SK-N-SH (cell line): ENCODE measurements at regions not wholly inside any gene's neighbourhood (a gene's known extent, or its start where the extent isn't known, plus 50 kb on each side); places are given as distances from the start of the nearest gene placed in this dataset.

Experiments used
- CTCF ChIA-PET: fragments of 300-600, 350-600 bp; formaldehyde crosslinking; extraction: SDS; loops from one replicate; lab custom pipeline; 2021; lab: Yijun Ruan, JAX
- POLR2A ChIA-PET: fragments of 350-600 bp; sonication (Branson Sonifier 250); formaldehyde crosslinking; extraction: SDS; loops from one replicate; lab custom pipeline; 2020; ENCODE audit warnings: antibody characterized with exemption, inconsistent platforms; lab: Yijun Ruan, JAX
- DNase-seq: peaks from one replicate; pipeline ENCODE4 v3.0.0; 2012
- H2AFZ ChIP-seq: fragments of 200-600 bp; sonication (generic); 2 replicates; pipeline ENCODE4 v1.8.1; 2016; ENCODE audit warnings: antibody characterized with exemption, mild to moderate bottlenecking, low read depth
- H3F3A ChIP-seq: fragments of 200-600 bp; sonication (generic); replicated peaks from 2 replicates; pipeline ENCODE3; 2016; ENCODE audit warnings: antibody characterized with exemption, mild to moderate bottlenecking; ENCODE audit not compliant: insufficient read depth
- H3K27ac ChIP-seq, 2 experiments: fragments of 200-500 bp in 1 of 2; fragments of 200-600 bp in 1 of 2; sonication (Bioruptor generic) in 1 of 2; sonication (generic), shearing (Covaris generic) in 1 of 2; 2 replicates each; pipeline versions ENCODE4 v1.5.1 to v1.6.1; 2014 to 2016; ENCODE audit warnings: low read depth in 2 of 2, inconsistent platforms in 1 of 2, low read length in 1 of 2, mild to moderate bottlenecking in 1 of 2, mixed read lengths in 1 of 2
- H3K27me3 ChIP-seq: fragments of 200-600 bp; sonication (generic), shearing (Covaris generic); 2 replicates; pipeline ENCODE4 v1.6.1; 2016; ENCODE audit warnings: mixed run types; ENCODE audit not compliant: insufficient read depth
- H3K36me3 ChIP-seq, 2 experiments: fragments of 200-500 bp in 1 of 2; fragments of 200-600 bp in 1 of 2; sonication (Bioruptor generic) in 1 of 2; sonication (generic) in 1 of 2; replicated peaks in 1 of 2; 2 replicates each; pipeline versions ENCODE3 to v1.5.1; 2014 to 2016; ENCODE audit warnings: low read length in 1 of 2, mild to moderate bottlenecking in 1 of 2; ENCODE audit not compliant: insufficient read depth in 2 of 2, control insufficient read depth in 1 of 2
- H3K4me1 ChIP-seq, 2 experiments: fragments of 200-500 bp in 1 of 2; fragments of 200-600 bp in 1 of 2; sonication (Bioruptor generic) in 1 of 2; sonication (generic), shearing (Covaris generic) in 1 of 2; 2 replicates each; pipeline versions ENCODE4 v1.5.1 to v1.6.1; 2014 to 2016; ENCODE audit warnings: low read depth in 1 of 2, low read length in 1 of 2, mixed run types in 1 of 2; ENCODE audit not compliant: insufficient read depth in 2 of 2, control insufficient read depth in 1 of 2
- H3K4me2 ChIP-seq: fragments of 200-600 bp; sonication (generic), shearing (Covaris generic); 2 replicates; pipeline ENCODE4 v1.6.1; 2017; ENCODE audit warnings: mixed run types
- H3K4me3 ChIP-seq, 2 experiments: fragments of 200-500 bp in 1 of 2; fragments of 200-600 bp in 1 of 2; sonication (Bioruptor generic) in 1 of 2; sonication (generic), shearing (Covaris generic) in 1 of 2; 2 replicates each; pipeline versions ENCODE4 v1.5.1 to v1.8.1; 2014 to 2016; ENCODE audit warnings: low read depth in 2 of 2, inconsistent platforms in 1 of 2, low read length in 1 of 2, mild to moderate bottlenecking in 1 of 2, mixed read lengths in 1 of 2, moderate library complexity in 1 of 2
- H3K79me2 ChIP-seq: fragments of 200-600 bp; sonication (generic); 2 replicates; pipeline ENCODE4 v1.8.1; 2017; ENCODE audit warnings: mild to moderate bottlenecking; ENCODE audit not compliant: insufficient read depth
- H3K9ac ChIP-seq: fragments of 200-600 bp; sonication (generic); 2 replicates; pipeline ENCODE4 v1.6.1; 2017; ENCODE audit warnings: mixed run types
- H3K9me2 ChIP-seq: fragments of 200-600 bp; sonication (generic); 2 replicates; pipeline ENCODE4 v1.6.1; 2017; ENCODE audit warnings: mixed run types
- H3K9me3 ChIP-seq: fragments of 200-600 bp; sonication (generic); 2 replicates; pipeline ENCODE4 v1.6.1; 2017; ENCODE audit warnings: mixed run types, mild to moderate bottlenecking, moderate library complexity
- H4K20me1 ChIP-seq: fragments of 200-600 bp; sonication (generic); 2 replicates; pipeline ENCODE4 v1.6.1; 2017; ENCODE audit warnings: mild to moderate bottlenecking, mixed run types; ENCODE audit not compliant: insufficient read depth
- CHD2 ChIP-seq: fragments of 150-350 bp; IDR thresholded peaks from 2 replicates; pipeline ENCODE4 v1.6.1; 2018; ENCODE audit warnings: low read length; ENCODE audit not compliant: partially characterized antibody
- FOXJ3 ChIP-seq: sonication (generic); formaldehyde crosslinking; IDR thresholded peaks from 2 replicates; pipeline ENCODE4 v1.5.1; 2020; ENCODE audit warnings: mild to moderate bottlenecking, missing genetic modification reagents
- GABPA ChIP-seq: IDR thresholded peaks from 2 replicates; pipeline ENCODE4 v1.4.0; 2012; ENCODE audit warnings: low read depth, mild to moderate bottlenecking
- MEF2A ChIP-seq: IDR thresholded peaks from 2 replicates; pipeline ENCODE4 v1.4.0; 2012; ENCODE audit warnings: low read depth, borderline replicate concordance
- MXI1 ChIP-seq: IDR thresholded peaks from 2 replicates; pipeline ENCODE4 v1.6.1; 2012; ENCODE audit warnings: mild to moderate bottlenecking, low read depth, low read length, improper control_type of control experiment
- POLR2AphosphoS5 ChIP-seq: IDR thresholded peaks from 2 replicates; pipeline ENCODE4 v1.6.1; 2012; ENCODE audit warnings: low read depth, low read length
- RAD21 ChIP-seq: IDR thresholded peaks from 2 replicates; pipeline ENCODE4 v1.6.1; 2012; ENCODE audit warnings: mild to moderate bottlenecking, low read length
- RCOR1 ChIP-seq: fragments of 150-350 bp; IDR thresholded peaks from 2 replicates; pipeline ENCODE4 v1.6.1; 2017; ENCODE audit warnings: antibody characterized with exemption, low read length
- RFX5 ChIP-seq: IDR thresholded peaks from 2 replicates; pipeline ENCODE4 v1.6.1; 2012; ENCODE audit warnings: mild to moderate bottlenecking, improper control_type of control experiment, low read length
- RXRA ChIP-seq: IDR thresholded peaks from 2 replicates; pipeline ENCODE4 v1.4.0; 2012; ENCODE audit warnings: low read depth, mild to moderate bottlenecking, borderline replicate concordance
- SIN3A ChIP-seq: IDR thresholded peaks from 2 replicates; pipeline ENCODE4 v1.6.1; 2012; ENCODE audit warnings: low read depth, mild to moderate bottlenecking, low read length, moderate library complexity, borderline replicate concordance
- TAF1 ChIP-seq: IDR thresholded peaks from 2 replicates; pipeline ENCODE4 v1.6.1; 2012; ENCODE audit warnings: low read depth, mild to moderate bottlenecking, low read length, moderate library complexity, borderline replicate concordance
- TEAD4 ChIP-seq: IDR thresholded peaks from 2 replicates; pipeline ENCODE4 v1.4.0; 2012; ENCODE audit warnings: mild to moderate bottlenecking, borderline replicate concordance; ENCODE audit not compliant: insufficient read depth
- YY1 ChIP-seq: IDR thresholded peaks from 2 replicates; pipeline ENCODE4 v1.4.0; 2012; ENCODE audit warnings: low read depth, mild to moderate bottlenecking
- WGBS: methylation state at CpG from one replicate; pipeline ENCODE4 v1.1.6; 2017; ENCODE audit warnings: low lambda C conversion rate; 5-methylcytosine and 5-hydroxymethylcytosine counted together
- TF ChIP-seq, protein P1 (sequence below): fragments of 150-350 bp; IDR thresholded peaks from 2 replicates; pipeline ENCODE4 v1.6.1; 2016; ENCODE audit warnings: mild to moderate bottlenecking, low read depth, low read length
- TF ChIP-seq, protein P2 (sequence below): IDR thresholded peaks from 2 replicates; pipeline ENCODE4 v1.4.0; 2012; ENCODE audit warnings: low read depth
- TF ChIP-seq, protein P3 (sequence below): IDR thresholded peaks from 2 replicates; pipeline ENCODE4 v1.4.0; 2012; ENCODE audit warnings: low read depth, borderline replicate concordance
- TF ChIP-seq, protein P4 (sequence below): IDR thresholded peaks from 2 replicates; pipeline ENCODE4 v1.4.0; 2012; ENCODE audit warnings: low read depth, borderline replicate concordance

DNA sequence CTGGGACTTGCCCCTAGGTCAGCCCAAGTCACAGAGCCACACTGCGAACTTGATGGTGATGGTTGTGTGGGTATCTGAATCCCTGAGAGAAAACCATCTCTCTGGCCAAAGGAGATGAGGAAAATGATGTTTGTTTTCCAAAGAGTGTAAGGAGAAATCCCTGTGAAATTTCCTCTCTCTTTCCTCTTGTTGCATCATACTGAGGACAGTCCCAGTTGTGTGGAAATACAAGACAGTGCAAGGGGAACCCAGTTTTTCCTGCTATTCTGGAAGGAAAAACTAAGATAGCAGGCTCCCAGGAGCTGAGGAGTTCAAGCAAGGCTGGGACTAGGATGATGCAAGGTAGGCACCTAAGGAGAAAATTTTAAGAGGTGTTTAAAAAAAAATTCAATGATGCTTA lies 86.8 kb upstream of the TOM1L1 start:
- WGBS: 22% methylated on average over 1 of the region's 1 CpG
- no peak overlapping the region for H3K4me3 ChIP-seq

DNA sequence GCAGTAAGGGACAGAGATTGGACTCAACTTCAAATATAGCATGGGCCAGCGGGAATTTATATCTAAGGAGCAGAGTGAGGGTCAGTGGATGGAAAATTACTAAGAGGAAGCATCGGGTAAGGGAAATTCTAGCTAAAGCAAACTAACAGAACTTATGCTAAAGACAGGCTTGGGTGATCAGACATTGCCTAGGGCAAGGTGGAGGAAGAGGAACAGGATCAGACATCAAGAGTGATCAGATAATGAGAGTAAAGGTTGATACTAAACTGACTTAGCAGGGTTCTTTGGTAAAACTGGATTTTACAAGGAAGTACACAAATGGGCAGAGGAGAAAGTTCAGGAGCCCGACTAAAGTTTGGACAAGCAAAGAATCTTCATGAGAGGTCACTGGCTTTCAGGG lies 86.3 kb upstream of the TOM1L1 start:
- H3K4me3 ChIP-seq: no peak overlapping the region
- 14% methylated on average over 3 of the region's 3 CpGs for WGBS
- H3K9me3 ChIP-seq: peaks cover 12% of the 10 kb centered on the region; the same call in 1 of the 2 replicates
- H3K4me1 ChIP-seq: peaks cover 0 to 3% of the 10 kb centered on the region in 2 experiments; a peak in 1 of 4 replicates
- no peak overlapping the region for H3K27ac ChIP-seq
- no peak overlapping the region for H3K9ac ChIP-seq
- H4K20me1 ChIP-seq: no peaks in the 10 kb centered on the region
- H2AFZ ChIP-seq: no peak overlapping the region
- no peaks in the 10 kb centered on the region for H3K79me2 ChIP-seq
- no peak overlapping the region for H3K4me2 ChIP-seq
- no peaks in the 10 kb centered on the region; the same call in 1 of the 2 replicates for H3K9me2 ChIP-seq
- H3K27me3 ChIP-seq: no peaks in the 10 kb centered on the region
- ChIA-PET CTCF (interaction anchor here (0.6 to 1.4 kb wide), 2 partner anchors 388 to 1129 kb away, joined by 3 to 4 read pairs; no protein-coding TSS in a partner anchor), POLR2A (no interaction called here)
- no peak for DNase-seq
- no peaks in the 10 kb centered on the region for H3F3A ChIP-seq
- H3K36me3 ChIP-seq: peaks cover 0 to 3% of the 10 kb centered on the region in 2 experiments
- no peak for TF ChIP-seq TEAD4
- TF ChIP-seq, protein P1, sequence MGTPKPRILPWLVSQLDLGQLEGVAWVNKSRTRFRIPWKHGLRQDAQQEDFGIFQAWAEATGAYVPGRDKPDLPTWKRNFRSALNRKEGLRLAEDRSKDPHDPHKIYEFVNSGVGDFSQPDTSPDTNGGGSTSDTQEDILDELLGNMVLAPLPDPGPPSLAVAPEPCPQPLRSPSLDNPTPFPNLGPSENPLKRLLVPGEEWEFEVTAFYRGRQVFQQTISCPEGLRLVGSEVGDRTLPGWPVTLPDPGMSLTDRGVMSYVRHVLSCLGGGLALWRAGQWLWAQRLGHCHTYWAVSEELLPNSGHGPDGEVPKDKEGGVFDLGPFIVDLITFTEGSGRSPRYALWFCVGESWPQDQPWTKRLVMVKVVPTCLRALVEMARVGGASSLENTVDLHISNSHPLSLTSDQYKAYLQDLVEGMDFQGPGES: no peak
- TF ChIP-seq RFX5: no peak
- no peak for TF ChIP-seq MEF2A
- TF ChIP-seq RCOR1: no peak
- no peak for TF ChIP-seq RXRA
- TF ChIP-seq YY1: no peak
- no peak for TF ChIP-seq POLR2AphosphoS5
- no peak for TF ChIP-seq MXI1
- TF ChIP-seq, protein P2, sequence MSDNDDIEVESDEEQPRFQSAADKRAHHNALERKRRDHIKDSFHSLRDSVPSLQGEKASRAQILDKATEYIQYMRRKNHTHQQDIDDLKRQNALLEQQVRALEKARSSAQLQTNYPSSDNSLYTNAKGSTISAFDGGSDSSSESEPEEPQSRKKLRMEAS: no peak
- TF ChIP-seq SIN3A: no peak
- TF ChIP-seq CHD2: no peak
- no peak for TF ChIP-seq GABPA
- no peak for TF ChIP-seq FOXJ3 (CRISPR knock-in tag)
- no peak for TF ChIP-seq TAF1
- TF ChIP-seq, protein P3, sequence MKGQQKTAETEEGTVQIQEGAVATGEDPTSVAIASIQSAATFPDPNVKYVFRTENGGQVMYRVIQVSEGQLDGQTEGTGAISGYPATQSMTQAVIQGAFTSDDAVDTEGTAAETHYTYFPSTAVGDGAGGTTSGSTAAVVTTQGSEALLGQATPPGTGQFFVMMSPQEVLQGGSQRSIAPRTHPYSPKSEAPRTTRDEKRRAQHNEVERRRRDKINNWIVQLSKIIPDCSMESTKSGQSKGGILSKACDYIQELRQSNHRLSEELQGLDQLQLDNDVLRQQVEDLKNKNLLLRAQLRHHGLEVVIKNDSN: no peak

More for the DNA sequence above, 86.8 kb upstream of the TOM1L1 start:
- no peaks in the 10 kb centered on the region; the same call in 1 of the 2 replicates for H3K9me2 ChIP-seq
- H3K79me2 ChIP-seq: no peaks in the 10 kb centered on the region
- no peak overlapping the region for H3K4me2 ChIP-seq
- H3K9ac ChIP-seq: no peak overlapping the region
- ChIA-PET CTCF (interaction anchor here (1.3 kb wide), 1 partner anchor 28 kb away, joined by 3 read pairs; no protein-coding TSS in a partner anchor), POLR2A (no interaction called here)
- H4K20me1 ChIP-seq: no peaks in the 10 kb centered on the region
- no peak overlapping the region for H3K27ac ChIP-seq
- no peak for DNase-seq
- H3F3A ChIP-seq: no peaks in the 10 kb centered on the region
- H3K4me1 ChIP-seq: peaks cover 0 to 3% of the 10 kb centered on the region in 2 experiments; a peak in 1 of 4 replicates
- no peaks in the 10 kb centered on the region for H3K27me3 ChIP-seq
- no peaks in the 10 kb centered on the region for H3K36me3 ChIP-seq
- peaks cover 9% of the 10 kb centered on the region; the same call in 1 of the 2 replicates for H3K9me3 ChIP-seq
- no peak overlapping the region for H2AFZ ChIP-seq
- TF ChIP-seq MXI1: no peak
- no peak for TF ChIP-seq YY1
- no peak for TF ChIP-seq TEAD4
- TF ChIP-seq GABPA: no peak
- TF ChIP-seq, protein P1: no peak
- no peak for TF ChIP-seq RXRA
- TF ChIP-seq, protein P4, sequence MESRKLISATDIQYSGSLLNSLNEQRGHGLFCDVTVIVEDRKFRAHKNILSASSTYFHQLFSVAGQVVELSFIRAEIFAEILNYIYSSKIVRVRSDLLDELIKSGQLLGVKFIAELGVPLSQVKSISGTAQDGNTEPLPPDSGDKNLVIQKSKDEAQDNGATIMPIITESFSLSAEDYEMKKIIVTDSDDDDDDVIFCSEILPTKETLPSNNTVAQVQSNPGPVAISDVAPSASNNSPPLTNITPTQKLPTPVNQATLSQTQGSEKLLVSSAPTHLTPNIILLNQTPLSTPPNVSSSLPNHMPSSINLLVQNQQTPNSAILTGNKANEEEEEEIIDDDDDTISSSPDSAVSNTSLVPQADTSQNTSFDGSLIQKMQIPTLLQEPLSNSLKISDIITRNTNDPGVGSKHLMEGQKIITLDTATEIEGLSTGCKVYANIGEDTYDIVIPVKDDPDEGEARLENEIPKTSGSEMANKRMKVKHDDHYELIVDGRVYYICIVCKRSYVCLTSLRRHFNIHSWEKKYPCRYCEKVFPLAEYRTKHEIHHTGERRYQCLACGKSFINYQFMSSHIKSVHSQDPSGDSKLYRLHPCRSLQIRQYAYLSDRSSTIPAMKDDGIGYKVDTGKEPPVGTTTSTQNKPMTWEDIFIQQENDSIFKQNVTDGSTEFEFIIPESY: no peak
- no peak for TF ChIP-seq RAD21
- no peak for TF ChIP-seq POLR2AphosphoS5
- no peak for TF ChIP-seq SIN3A
